AG10803 (cell line): ENCODE measurements at regions not wholly inside any gene's neighbourhood (a gene's known extent, or its start where the extent isn't known, plus 50 kb on each side); places are given as distances from the start of the nearest gene placed in this dataset.

Source experiments
- DNase-seq: peaks from one replicate; pipeline ENCODE4 v3.0.0; 2010; ENCODE audit warnings: low read depth
- H3K4me3 ChIP-seq: 2 replicates; pipeline ENCODE4 v1.5.1; 2011; ENCODE audit warnings: mild to moderate bottlenecking, low read length, control low read depth
- CTCF ChIP-seq: conservative IDR thresholded peaks from 2 replicates; pipeline ENCODE4 v1.5.1; 2011; ENCODE audit warnings: mild to moderate bottlenecking, low read length, control low read depth, inconsistent platforms

DNA sequence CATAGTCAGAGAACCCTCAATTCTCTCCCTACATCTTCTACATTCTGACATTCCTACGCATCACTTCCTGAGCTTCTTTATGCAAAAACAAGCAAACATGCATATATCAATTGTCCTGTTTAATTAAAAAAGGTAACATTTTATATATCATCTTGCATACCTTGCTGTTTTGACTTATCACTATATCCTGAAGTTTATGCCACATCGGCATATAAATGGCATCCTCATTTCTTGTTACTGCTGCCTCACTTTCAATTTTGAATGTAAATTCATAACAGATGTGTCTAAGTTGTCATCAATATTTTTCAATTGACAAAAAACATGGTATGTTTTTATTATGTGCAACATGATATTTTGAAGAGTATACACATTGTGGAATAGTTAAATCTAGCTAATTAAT is 377.3 kb upstream of the STEAP1 start:
- H3K4me3 ChIP-seq, result no peak overlapping the region
- no peak for DNase-seq
- TF ChIP-seq CTCF, result no peak

- no peak for DNase-seq
- H3K4me3 ChIP-seq, result no peak overlapping the region
- TF ChIP-seq CTCF, result no peak
These were observed 376.8 kb upstream of the STEAP1 start for GRCh38 chr7:89777499-89777898.

GRCh38 chr7:89780291-89780690 is 374.0 kb upstream of the STEAP1 start:
- DNase-seq, result no peak
- no peak overlapping the region for H3K4me3 ChIP-seq
- TF ChIP-seq CTCF, result no peak

DNA sequence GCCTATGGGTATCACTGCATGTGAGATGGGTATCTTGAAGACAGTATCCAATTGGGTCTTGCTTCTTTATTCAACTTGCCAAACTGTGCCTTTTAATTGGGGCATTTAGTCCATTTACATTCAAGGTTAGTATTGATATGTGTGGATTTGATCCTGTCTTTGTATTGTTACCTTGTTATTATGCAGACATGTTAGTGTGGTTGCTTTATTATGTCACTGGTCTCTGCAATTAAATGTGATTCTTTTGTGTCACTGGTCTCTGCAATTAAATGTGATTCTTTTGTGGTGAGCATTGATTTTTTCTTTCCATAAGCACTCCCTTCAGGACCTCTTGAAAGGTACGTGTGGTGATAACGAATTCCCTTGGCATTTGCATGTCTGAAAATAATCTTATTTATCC is 357.8 kb upstream of the STEAP1 start:
- DNase-seq, result no peak
- TF ChIP-seq CTCF, result no peak
- no peak overlapping the region for H3K4me3 ChIP-seq

DNA sequence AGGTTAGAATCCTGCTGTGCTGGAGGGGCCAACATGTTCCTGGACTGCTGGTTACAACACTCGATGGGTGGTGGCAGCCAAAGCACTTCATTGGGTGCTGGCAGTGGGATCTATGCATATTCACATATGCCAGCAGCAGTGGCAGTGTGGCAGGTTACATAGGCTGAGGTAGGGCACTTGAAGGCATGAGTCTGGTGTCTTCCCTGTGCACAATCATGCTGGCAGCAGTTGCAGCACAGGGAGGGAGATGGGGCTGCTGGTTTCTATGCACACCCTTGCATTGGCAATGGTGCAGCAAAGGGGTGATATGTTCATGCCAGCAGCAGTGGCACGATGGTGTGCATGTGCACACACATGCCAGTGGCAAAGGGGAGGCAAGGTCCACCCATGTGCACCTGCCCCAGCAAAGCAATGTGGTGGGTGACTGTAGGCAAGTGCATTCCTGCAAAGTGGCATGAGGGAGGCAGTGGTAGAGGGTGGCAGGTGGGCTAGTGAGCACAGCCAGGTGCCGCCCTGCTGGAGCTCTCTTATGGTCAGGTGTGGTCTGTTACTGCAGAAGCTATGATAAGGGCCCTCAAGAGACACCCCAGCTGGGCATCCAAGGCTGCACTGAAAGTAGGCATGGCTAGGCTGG is 356.2 kb upstream of the STEAP1 start:
- DNase-seq, result no peak
- TF ChIP-seq CTCF, result no peak
- H3K4me3 ChIP-seq, result no peak overlapping the region

- TF ChIP-seq CTCF, result no peak
- DNase-seq, result no peak
These were observed 355.7 kb upstream of the STEAP1 start for GRCh38 chr7:89798599-89798996.

DNA sequence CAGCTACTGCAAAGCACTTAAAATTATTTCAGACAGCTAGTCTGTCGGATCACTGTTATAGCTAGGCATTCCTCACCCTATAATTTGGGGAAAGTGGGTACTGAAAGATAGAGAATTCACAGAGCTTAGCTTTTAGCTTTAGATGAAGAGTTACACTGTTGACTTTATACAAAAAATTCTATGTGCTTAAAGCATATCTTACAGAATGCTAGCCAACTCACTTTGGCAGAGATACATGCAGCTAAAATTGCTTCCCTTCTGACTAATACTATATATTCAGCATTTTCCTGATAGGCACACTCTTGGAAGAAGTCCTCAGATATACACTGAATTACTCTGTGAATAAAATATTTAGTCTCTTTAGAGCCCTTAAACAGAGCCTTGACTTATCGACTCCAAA is 353.5 kb upstream of the STEAP1 start:
- no peak for DNase-seq
- TF ChIP-seq CTCF, result no peak

More at GRCh38 chr7:89798599-89798996, 355.7 kb upstream of the STEAP1 start:
- H3K4me3 ChIP-seq, result no peak overlapping the region

More for the DNA sequence above, 353.5 kb upstream of the STEAP1 start:
- H3K4me3 ChIP-seq, result no peak overlapping the region
